ENCODE measurements at regions not wholly inside any gene's neighbourhood (a gene's known extent, or its start where the extent isn't known, plus 50 kb on each side); places are given as distances from the start of the nearest gene placed in this dataset.
"Not testable (repeated sequence)": the region's sequence is repeated elsewhere in the genome, so short reads cannot be mapped to it uniquely, and the experiment has no call there.

GRCh38 chr2:153420394-153420793 is 58.2 kb downstream of the RPRM start:
- no peak for DNase-seq

DNA sequence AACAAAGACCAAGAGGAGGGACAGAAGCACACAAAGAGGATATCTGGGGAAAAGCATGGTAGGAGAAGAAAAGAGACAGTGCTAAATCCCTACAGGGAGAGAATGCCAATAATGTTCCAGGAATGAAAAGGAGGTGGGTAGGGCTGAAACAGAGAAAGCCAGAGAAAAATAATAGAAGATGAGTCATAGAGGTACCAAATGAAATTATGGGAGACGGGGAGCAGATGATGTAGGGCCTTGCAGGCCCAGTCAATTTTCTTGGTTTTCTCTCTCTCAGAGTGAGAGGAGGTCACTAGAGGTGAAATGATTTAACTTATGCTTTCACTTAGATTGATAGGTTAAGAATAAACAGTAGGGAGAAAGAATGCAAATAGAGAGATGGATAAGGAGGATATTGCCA is 61.5 kb downstream of the RPRM start:
- no peak for DNase-seq

- no peak for DNase-seq
Measured at GRCh38 chr2:153416071-153416470, 62.5 kb downstream of the RPRM start.

DNA sequence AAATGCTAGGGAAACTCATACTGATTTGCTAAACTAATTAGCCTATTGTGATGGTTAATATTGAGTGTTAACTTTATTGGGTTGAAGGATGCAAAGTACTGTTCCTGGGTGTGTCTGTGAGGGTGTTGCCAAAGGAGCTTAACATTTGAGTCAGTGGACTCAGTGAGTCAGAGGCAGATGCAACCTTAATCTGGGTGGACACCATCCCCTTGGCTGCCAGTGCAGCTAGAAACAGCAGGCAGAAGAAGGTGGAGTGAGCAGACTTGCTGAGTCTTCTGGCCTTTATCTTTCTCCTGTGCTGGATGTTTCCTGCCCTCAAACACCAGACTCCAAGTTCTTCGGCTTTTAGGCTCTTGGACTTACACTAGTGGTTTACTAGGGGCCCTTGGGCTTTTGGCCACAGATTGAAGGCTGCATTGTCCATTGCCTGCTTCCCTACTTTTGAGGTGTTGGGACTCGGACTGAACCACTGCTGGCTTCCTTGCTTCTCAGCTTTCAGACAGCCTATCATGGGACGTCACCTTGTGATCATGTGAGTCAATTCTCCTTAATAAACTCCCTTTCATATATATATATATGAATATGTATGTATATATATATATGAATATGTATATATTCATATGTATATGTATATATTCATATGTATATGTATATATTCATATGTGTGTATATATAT is 69.7 kb downstream of the RPRM start:
- no peak for DNase-seq

GRCh38 chr2:153405196-153405595 is 73.4 kb downstream of the RPRM start:
- no peak for DNase-seq

- DNase-seq = no peak
Measured at GRCh38 chr2:153404792-153405191, 73.8 kb downstream of the RPRM start.

- no peak for DNase-seq
Measured at GRCh38 chr2:153403940-153404339, 74.6 kb downstream of the RPRM start.

DNA sequence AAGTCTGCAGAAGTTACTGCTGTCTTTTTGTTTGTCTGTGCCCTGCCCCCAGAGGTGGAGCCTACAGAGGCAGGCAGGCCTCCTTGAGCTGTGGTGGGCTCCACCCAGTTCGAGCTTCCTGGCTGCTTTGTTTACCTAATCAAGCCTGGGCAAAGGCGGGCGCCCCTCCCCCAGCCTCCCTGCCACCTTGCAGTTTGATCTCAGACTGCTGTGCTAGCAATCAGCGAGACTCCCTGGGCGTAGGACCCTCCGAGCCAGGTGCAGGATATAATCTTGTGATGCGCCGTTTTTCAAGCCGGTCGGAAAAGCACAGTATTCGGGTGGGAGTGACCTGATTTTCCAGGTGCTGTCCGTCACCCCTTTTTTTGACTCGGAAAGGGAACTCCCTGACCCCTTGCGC is 75.2 kb downstream of the RPRM start:
- DNase-seq = not testable (repeated sequence)

- no peak for DNase-seq
Measured at GRCh38 chr2:153394686-153395085, 83.9 kb downstream of the RPRM start.

- no peak for DNase-seq
Measured at GRCh38 chr2:153394247-153394646, 84.3 kb downstream of the RPRM start.

- DNase-seq = no peak
Measured at GRCh38 chr2:153393518-153393917, 85.0 kb downstream of the RPRM start.

DNA sequence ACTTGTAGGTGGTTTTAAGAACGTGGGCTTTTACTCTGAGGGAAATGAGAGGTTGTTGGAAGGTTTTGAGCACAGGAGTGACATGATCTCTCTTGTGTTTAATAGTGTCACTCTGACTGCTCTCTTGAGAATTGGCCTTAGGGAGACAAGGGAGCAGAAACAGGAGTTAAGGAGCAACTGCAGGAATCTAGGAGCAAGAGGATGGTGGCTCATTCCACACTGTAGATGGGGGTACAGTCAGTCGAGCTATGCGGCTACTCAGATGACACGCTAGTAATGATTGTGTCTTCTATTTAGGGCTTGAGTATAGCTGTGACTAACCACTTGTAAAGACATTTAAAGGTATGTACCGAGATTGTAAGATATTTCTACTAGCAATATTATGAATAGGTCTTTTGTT is 87.4 kb downstream of the RPRM start:
- DNase-seq = no peak

GRCh38 chr2:153388246-153388645 is 90.3 kb downstream of the RPRM start:
- no peak for DNase-seq

- DNase-seq = no peak
Measured at GRCh38 chr2:153387203-153387602, 91.4 kb downstream of the RPRM start.

GRCh38 chr2:153386481-153386897 is 92.1 kb downstream of the RPRM start:
- no peak for DNase-seq

DNA sequence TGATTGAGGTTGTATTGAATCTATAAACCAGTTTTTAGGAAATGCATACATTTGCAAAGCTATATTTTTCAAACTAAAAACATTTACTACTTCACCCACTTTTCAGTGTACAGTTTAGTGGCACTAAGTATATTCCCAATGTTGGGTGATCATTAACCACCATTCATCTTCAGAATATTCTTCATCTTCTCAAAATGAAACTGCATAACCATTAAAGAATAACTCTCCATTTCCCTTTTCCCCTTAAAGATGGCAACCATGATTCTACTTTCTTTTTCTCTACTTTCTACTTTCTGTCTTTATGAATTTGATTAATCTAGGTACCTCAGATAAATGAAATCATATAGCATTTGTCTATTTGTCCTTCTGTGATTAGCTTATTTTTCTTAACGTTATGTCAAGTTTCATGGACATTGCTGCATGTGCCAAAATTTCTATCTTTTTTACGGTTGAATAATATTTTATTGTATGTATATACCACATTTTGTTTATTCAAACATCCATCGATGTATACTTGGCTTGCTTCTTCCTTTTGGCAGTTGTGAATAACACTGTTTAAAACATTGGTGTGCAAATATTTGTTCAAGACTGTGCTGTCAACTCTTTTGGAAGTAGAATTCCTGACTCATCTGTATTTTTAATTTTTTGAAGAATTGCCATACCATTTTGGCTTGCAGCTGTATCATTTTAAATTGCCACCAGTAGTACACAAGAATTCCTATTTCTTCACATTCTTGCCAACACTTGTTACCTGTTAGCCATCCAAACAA is 104.9 kb downstream of the RPRM start:
- DNase-seq = no peak

GRCh38 chr2:153360239-153360638 is 118.3 kb downstream of the RPRM start:
- DNase-seq = no peak

DNA sequence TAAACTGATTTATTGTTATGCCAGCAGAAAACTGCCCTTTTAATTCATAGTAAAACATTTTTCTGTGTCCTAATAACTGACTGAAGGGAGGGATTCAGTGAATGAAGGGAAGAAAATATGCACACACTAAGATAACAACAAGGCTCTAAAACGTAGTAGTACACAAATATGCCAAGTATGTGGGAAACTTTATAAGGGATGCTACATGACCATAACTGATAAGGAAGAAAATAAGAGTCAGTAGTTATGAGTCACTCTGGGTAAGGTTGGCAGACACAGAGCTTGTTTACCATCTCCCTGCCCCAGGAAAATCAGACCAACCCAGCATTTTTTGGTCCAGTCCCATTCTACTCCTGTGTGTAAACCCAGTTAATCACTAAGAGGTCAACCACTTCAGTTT is 124.2 kb downstream of the RPRM start:
- no peak for DNase-seq

- no peak for DNase-seq
Measured at GRCh38 chr2:153349603-153350002, 129.0 kb downstream of the RPRM start.

DNA sequence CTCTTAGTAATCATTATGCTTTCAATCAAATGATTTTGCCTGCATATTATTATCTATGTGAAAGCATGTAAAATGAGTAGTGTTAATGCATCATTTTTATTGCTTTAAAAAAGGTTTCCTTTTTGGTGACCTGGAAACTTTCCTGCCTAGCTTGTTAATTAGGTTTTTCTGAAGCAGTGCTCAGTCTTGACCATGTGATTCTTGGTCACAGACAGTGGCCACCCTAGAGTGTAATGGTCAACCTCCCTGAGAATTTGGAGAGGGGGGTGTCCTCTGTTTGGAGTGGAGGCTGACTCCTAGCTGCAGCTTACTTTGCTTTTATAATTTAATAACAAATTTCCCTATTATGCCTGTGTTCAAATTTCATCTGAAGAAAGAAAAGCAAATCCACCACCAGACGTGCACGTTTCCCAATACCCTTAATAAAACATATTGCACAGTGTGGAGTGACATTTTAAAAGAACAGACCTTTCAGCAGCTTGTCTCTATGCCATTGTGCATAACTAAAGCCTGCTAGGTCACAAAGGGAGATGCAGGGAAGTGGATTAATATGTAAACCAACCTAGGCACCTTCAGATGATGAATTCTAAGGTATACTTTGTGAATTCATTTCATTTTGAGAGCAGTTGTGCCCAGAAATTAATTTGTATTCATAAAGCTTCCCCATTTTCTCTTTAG is 130.6 kb downstream of the RPRM start:
- no peak for DNase-seq

DNA sequence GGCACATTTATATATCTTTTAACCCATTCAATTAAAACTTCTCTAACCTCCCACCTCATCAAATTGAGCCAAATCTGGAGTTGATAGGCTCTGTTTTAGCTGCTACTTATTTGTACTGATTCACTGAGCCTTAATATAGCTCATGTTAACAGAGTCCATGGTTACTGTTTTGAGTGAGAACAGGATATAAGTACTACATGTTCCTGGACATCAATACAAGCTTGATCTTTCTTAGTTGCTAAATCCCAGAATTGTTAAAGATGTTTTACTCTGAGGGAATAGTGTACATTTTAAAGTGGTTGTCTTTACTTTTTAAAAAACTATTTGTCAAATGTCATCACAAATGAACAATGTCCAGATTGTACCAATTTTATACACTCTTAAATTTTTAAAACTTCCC is 157.7 kb downstream of the RPRM start:
- no peak for DNase-seq

DNA sequence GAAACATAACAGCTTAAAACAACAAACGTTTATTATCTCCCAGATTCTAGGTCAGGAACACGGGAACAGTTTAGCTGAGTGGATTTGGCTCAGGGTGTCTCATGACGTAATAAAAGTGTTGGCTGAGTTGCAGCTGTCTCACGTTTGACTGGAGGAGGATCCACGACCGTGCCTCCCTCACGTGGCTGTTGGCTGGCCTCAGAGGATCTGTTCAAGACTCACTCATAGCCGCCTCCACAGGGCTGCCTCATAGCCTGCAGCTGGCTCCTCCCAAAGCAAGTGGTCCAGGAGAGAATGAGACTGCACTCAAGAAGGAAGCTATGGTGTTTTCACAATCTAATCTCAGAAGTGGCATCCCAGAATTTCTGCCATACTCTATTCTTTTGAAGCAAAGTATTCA is 167.1 kb downstream of the RPRM start:
- no peak for DNase-seq

- no peak for DNase-seq
Measured at GRCh38 chr2:153308466-153308865, 170.1 kb downstream of the RPRM start.

GRCh38 chr2:153307223-153307622 is 171.3 kb downstream of the RPRM start:
- DNase-seq = no peak

Measured in stimulated activated CD4-positive, alpha-beta T cell treated with anti-CD3 and anti-CD28 coated beads, Interleukin-1b, Interleukin-23, amount 100 ng/mL, for 48 hours (primary cell).